ENCODE measurements at regions not wholly inside any gene's neighbourhood (a gene's known extent, or its start where the extent isn't known, plus 50 kb on each side); places are given as distances from the start of the nearest gene placed in this dataset.

GRCh38 chr2:240211096-240211495 lies 70.6 kb upstream of the OTOS start:
- H3K4me2 ChIP-seq = no peak overlapping the region
- no peak overlapping the region for H3K9ac ChIP-seq
- CTCF ChIA-PET = interaction anchor here (1.4 kb wide), 1 partner anchor 286 kb away, joined by 3 read pairs; no protein-coding TSS in a partner anchor
- H3K27ac ChIP-seq (ENCODE audit: low read depth in 2 of 2, low read length in 1 of 2) = no peak overlapping the region
- H3K4me3 ChIP-seq (ENCODE audit: low read depth in 2 of 2, low read length in 1 of 2) = no peak overlapping the region
- H3F3A ChIP-seq (replicated peaks; ENCODE audit: insufficient read depth) = no peaks in the 10 kb centered on the region
- H3K36me3 ChIP-seq (replicated peaks in 1 of 2; ENCODE audit: control insufficient read depth in 1 of 2, insufficient read depth in 2 of 2, low read length in 1 of 2) = no peaks in the 10 kb centered on the region
- 41% methylated on average over 6 of the region's 8 CpGs for WGBS (ENCODE audit: low lambda C conversion rate)
- H3K79me2 ChIP-seq (ENCODE audit: insufficient read depth) = no peaks in the 10 kb centered on the region
- no peaks in the 10 kb centered on the region for H3K27me3 ChIP-seq (ENCODE audit: insufficient read depth)
- H3K4me1 ChIP-seq (ENCODE audit: control insufficient read depth in 1 of 2, insufficient read depth in 2 of 2, low read depth in 1 of 2, low read length in 1 of 2) = peaks cover 0 to 29% of the 10 kb centered on the region in 2 experiments; a peak in 1 of 4 replicates
- no peaks in the 10 kb centered on the region for H3K9me3 ChIP-seq
- POLR2A ChIA-PET = no interaction called here
- TF ChIP-seq RXRA (IDR thresholded peaks at IDR 0.05; ENCODE audit: borderline replicate concordance, low read depth) (no peak), RAD21 (IDR thresholded peaks at IDR 0.05; ENCODE audit: low read length) (no peak), FOXJ3 (CRISPR knock-in tag; IDR thresholded peaks at IDR 0.05) (no peak), YY1 (IDR thresholded peaks at IDR 0.05; ENCODE audit: low read depth) (no peak)
- no peak overlapping the region for H2AFZ ChIP-seq (ENCODE audit: low read depth)
- no peaks in the 10 kb centered on the region for H4K20me1 ChIP-seq (ENCODE audit: insufficient read depth)
- H3K9me2 ChIP-seq = no peaks in the 10 kb centered on the region
- no peak for DNase-seq

DNA sequence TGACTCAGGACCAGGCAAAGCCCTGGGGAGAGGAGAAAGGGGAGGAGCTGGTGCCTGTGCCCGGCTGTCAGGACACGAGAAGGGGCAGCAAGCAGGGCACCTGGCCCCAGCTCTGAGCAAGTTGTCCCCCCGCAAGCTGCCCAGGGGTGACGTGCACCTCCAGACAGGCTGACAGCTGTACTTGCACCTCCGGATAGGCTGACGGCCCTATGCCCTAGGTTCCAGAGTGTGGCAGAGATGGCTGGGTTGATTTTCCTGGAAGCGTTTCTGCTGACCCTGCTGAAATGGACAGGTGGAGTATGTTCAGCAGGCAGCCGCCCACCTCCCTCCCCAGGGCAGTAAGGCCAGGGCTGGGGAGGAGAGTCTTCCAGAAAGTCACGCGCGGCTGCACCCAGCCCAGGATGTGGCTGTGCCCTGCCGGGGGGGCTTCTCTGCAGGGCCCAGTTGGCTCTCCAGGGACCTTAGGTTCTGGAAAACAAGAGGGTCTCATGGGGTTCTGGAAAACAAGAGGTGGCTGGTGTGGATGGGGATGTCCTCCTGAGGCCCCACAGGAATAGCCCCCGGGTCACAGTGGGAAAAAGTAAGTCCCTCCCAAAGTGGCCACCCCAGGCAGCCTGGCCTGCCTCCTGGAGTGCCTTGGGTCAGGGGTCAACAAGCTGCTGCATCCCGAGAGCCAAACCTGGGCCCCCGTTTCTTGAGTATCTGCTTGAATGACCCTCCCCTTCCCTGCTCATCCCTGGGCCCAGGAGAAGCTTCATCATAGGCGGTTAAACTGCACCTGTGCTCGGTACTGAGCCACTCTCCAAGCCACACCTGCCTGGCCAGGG lies 71.4 kb upstream of the OTOS start:
- ChIA-PET POLR2A (no interaction called here), CTCF (interaction anchor here (1.4 to 1.7 kb wide), 2 partner anchors 21 to 285 kb away, joined by 3 to 6 read pairs; no protein-coding TSS in a partner anchor)
- Histone ChIP-seq H3K4me3 (ENCODE audit: low read depth in 2 of 2, low read length in 1 of 2) (no peak overlapping the region), H3K79me2 (ENCODE audit: insufficient read depth) (no peaks in the 10 kb centered on the region), H4K20me1 (ENCODE audit: insufficient read depth) (no peaks in the 10 kb centered on the region), H3K27me3 (ENCODE audit: insufficient read depth) (no peaks in the 10 kb centered on the region), H3K4me1 (ENCODE audit: control insufficient read depth in 1 of 2, insufficient read depth in 2 of 2, low read depth in 1 of 2, low read length in 1 of 2) (peaks cover 0 to 29% of the 10 kb centered on the region in 2 experiments; a peak in 1 of 4 replicates), H3K9ac (no peak overlapping the region), H3K9me2 (no peaks in the 10 kb centered on the region), H3K9me3 (no peaks in the 10 kb centered on the region), H3K4me2 (no peak overlapping the region), H3F3A (replicated peaks; ENCODE audit: insufficient read depth) (no peaks in the 10 kb centered on the region), H2AFZ (ENCODE audit: low read depth) (no peak overlapping the region), H3K27ac (ENCODE audit: low read depth in 2 of 2, low read length in 1 of 2) (no peak overlapping the region), H3K36me3 (replicated peaks in 1 of 2; ENCODE audit: control insufficient read depth in 1 of 2, insufficient read depth in 2 of 2, low read length in 1 of 2) (no peaks in the 10 kb centered on the region)
- 61% methylated on average over 8 of the region's 17 CpGs for WGBS (ENCODE audit: low lambda C conversion rate)
- no peak for TF ChIP-seq MEF2A (IDR thresholded peaks at IDR 0.05; ENCODE audit: borderline replicate concordance, low read depth)
- no peak for TF ChIP-seq SMC3 (IDR thresholded peaks at IDR 0.05; ENCODE audit: low read depth, low read length)
- no peak for TF ChIP-seq TAF1 (IDR thresholded peaks at IDR 0.05; ENCODE audit: borderline replicate concordance, low read depth, low read length)
- no peak for TF ChIP-seq RXRA (IDR thresholded peaks at IDR 0.05; ENCODE audit: borderline replicate concordance, low read depth)
- no peak for TF ChIP-seq TCF12 (IDR thresholded peaks at IDR 0.05)
- TF ChIP-seq, protein P1, sequence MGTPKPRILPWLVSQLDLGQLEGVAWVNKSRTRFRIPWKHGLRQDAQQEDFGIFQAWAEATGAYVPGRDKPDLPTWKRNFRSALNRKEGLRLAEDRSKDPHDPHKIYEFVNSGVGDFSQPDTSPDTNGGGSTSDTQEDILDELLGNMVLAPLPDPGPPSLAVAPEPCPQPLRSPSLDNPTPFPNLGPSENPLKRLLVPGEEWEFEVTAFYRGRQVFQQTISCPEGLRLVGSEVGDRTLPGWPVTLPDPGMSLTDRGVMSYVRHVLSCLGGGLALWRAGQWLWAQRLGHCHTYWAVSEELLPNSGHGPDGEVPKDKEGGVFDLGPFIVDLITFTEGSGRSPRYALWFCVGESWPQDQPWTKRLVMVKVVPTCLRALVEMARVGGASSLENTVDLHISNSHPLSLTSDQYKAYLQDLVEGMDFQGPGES (IDR thresholded peaks at IDR 0.05; ENCODE audit: low read depth, low read length) = no peak
- TF ChIP-seq FOXJ3 (CRISPR knock-in tag; IDR thresholded peaks at IDR 0.05) = no peak
- no peak for DNase-seq

Measured in SK-N-SH (cell line).